GM12874 (cell line): ENCODE measurements at regions not wholly inside any gene's neighbourhood (a gene's known extent, or its start where the extent isn't known, plus 50 kb on each side); places are given as distances from the start of the nearest gene placed in this dataset.

Experiments used
- TF ChIP-seq, protein P1 (sequence below): IDR thresholded peaks from 2 replicates; pipeline ENCODE4 v1.5.1; 2011; ENCODE audit warnings: low read depth, mild to moderate bottlenecking, control low read depth, low read length, moderate library complexity; ENCODE audit not compliant: insufficient read depth

DNA sequence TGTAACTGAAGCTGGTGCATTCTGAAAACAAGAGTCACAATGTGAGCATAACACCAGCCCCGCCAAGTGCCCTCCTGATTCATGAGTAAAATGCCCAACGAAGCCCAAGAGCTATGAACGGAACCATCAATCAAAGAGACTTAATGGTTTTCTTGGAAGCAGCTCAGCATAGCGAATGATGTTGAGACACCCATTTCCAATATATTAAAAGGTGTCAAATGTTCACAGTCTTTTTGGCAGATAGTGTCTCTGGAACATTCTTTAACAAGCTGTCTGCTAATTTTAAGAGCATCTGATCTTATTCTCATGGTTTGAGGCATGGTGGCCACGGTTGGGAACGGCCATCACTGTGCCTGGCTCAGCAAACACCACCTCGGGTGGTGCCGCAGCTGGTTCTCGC lies 133.4 kb upstream of the USP29 start:
- TF ChIP-seq, protein P1, sequence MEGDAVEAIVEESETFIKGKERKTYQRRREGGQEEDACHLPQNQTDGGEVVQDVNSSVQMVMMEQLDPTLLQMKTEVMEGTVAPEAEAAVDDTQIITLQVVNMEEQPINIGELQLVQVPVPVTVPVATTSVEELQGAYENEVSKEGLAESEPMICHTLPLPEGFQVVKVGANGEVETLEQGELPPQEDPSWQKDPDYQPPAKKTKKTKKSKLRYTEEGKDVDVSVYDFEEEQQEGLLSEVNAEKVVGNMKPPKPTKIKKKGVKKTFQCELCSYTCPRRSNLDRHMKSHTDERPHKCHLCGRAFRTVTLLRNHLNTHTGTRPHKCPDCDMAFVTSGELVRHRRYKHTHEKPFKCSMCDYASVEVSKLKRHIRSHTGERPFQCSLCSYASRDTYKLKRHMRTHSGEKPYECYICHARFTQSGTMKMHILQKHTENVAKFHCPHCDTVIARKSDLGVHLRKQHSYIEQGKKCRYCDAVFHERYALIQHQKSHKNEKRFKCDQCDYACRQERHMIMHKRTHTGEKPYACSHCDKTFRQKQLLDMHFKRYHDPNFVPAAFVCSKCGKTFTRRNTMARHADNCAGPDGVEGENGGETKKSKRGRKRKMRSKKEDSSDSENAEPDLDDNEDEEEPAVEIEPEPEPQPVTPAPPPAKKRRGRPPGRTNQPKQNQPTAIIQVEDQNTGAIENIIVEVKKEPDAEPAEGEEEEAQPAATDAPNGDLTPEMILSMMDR = no peak

DNA sequence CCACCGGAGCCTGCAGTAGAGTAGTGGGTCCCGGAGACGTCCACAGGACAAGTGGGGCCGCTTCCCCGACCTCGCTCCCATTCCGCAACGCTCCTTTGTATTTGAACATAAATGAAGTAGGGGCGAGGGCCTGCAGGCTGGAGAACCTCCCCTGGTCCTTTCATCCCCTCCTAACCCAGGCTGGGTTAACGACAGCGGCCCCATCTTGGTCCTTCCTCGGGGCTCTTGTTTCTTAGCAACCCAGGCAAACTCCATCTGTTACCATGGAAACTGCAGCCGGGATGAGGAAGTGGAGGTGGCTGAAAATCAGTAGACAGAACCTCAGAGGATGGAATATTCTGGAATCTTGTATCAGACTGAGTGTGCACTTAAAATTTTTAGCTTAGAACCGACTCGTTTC lies 132.6 kb upstream of the USP29 start:
- TF ChIP-seq, protein P1 = no peak

DNA sequence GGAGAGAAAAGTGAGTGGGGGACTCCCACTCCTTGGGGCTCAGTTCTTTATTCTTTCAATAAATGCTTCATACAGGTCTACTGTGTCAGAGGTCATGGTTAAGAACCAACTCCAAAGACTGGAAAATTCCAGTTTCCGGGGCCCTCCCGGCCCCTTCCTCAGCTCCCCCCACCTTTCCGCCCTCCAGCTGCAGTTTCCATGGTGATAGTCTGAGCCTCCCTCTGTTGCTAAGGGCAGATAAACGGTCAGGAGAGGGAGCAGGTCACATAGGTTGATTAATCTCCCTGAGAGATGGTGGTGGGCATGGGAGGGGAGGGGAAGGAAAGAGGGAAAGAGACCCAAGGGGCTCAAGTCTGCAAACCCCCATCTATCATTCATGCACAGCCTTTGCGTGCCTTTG lies 131.5 kb upstream of the USP29 start:
- TF ChIP-seq, protein P1 = no peak

DNA sequence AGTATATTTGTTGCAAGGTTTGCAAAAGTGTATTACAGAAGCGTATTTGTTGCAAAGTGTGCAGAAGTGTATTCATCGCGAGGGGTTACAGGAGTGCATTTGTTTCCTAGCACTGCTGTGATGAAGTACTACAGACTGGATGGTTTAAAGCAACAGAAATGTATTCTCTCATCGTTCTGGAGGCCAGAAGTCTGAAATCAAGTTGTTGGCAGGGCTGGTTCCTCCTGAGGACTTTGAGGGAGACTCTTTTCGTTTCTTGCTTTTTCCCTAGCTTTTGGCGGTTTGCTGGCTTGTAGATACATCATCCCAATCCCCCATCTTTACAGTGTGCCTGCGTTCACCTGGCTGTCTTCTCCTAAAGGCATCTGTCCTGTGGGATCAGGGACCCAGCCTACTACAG lies 127.9 kb upstream of the USP29 start:
- TF ChIP-seq, protein P1 = no peak

DNA sequence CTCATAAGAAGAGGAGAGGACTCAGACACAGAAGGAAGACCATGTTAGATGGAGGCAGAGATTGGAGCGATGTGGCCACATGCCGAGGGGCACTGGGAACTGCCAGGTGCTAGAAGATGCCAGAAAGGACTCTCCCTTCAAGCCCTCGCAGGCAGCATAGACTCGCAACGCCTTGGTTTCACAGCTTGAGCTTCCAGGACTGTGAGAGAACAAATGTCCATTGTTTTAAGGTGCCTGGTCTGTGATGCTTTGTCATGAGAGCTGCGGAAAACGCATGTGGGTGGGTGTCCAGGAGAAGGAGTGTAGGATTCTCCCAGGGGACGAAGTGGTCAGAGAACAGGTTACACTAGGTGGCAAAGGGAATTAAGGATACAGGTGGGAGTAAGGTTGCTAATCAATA lies 125.9 kb upstream of the USP29 start:
- TF ChIP-seq, protein P1 = no peak

DNA sequence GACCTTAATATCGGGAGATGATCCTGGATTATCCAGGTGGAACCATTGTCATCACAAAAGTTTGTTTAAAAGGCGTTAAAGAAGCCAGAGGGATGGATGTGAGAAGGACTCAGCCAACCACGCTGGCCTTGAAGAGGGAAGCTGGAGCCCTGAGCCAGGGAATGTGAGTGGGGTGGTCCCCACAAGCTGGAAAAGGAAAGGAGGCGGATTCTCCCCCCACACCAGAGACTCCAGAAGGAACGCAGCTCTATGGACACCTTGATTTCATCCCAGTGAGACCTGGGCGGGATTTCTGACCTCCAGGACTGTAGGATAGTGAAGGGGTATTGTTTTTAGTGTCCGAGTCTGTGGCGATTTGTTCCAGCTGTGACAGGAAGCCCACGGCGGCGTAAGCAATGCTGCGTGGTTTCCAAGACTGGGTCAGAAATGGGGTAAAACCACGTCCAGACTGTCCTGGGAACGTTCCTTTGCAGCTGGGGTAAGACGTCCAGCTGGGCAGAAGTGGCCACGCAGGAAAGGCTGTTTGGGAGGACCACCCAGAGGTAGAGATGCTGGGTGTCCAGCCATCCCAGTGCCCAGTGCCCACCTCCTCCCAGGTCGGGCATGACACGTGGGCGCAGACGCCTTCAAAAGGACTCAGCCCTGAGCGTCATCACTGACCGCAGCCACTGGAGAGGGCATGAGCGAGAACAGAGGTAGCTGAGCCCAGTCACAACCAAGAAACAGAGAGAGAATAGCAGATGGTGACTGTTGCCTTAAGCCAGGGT lies 125.4 kb upstream of the USP29 start:
- TF ChIP-seq, protein P1 = no peak

DNA sequence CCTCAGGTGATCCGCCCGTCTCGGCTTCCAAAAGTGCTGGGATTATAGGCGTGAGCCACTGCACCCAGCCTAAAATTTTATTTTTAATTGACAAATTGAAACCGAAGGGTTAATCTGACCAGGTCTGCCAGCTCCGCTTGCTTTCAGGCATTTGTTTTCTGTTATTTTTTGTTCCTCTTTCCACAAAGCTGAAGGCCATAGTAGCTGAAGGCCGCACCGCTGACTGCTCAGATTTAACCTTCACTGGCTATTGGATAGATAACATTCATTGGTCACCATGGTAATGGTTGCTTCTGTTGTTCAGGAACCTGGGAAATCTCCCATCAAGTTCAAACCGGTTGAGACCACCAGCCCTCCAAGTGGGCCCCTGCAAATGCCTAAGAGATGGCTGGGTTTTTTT lies 124.5 kb upstream of the USP29 start:
- TF ChIP-seq, protein P1 = no peak
